Left ventricle myocardium inferior (tissue), 1 donor: ENCODE measurements at regions not wholly inside any gene's neighbourhood (a gene's known extent, or its start where the extent isn't known, plus 50 kb on each side); places are given as distances from the start of the nearest gene placed in this dataset.
A peak's percentile ranks its signal among the peaks of the same experiment; 100 is the strongest.

Experiments used
- DNase-seq: peaks from one replicate; pipeline ENCODE4 v3.0.0-alpha.2; 2020
- H3K27ac ChIP-seq: fragments of 200-600 bp; replicated peaks from 2 replicates; pipeline ENCODE4 v1.8.0; 2021
- H3K27me3 ChIP-seq: fragments of 200-600 bp; 2 replicates; pipeline ENCODE4 v1.8.0; 2021; ENCODE audit warnings: low read depth
- H3K36me3 ChIP-seq: fragments of 200-600 bp; 2 replicates; pipeline ENCODE4 v1.8.0; 2021
- H3K4me1 ChIP-seq: fragments of 200-600 bp; 2 replicates; pipeline ENCODE4 v1.8.0; 2021
- H3K4me3 ChIP-seq: fragments of 200-600 bp; 2 replicates; pipeline ENCODE4 v1.8.0; 2021; ENCODE audit warnings: mild to moderate bottlenecking, moderate library complexity
- H3K9me3 ChIP-seq: fragments of 200-600 bp; replicated peaks from 2 replicates; pipeline ENCODE4 v1.8.0; 2021
- intact Hi-C: fragments of 100-400 bp; cut with micrococcal nuclease; formaldehyde crosslinking; loops from one replicate; pipeline ENCODE4 v1.11.0; 2022
- TF ChIP-seq, protein P1 (sequence below): fragments of 200-600 bp; IDR thresholded peaks from 2 replicates; pipeline ENCODE4 v1.8.0; 2021; ENCODE audit warnings: antibody characterized with exemption, mild to moderate bottlenecking, borderline replicate concordance
- donor health status: DM: no; HTN: yes; CAD: no; lungs with severe emphysema.

DNA sequence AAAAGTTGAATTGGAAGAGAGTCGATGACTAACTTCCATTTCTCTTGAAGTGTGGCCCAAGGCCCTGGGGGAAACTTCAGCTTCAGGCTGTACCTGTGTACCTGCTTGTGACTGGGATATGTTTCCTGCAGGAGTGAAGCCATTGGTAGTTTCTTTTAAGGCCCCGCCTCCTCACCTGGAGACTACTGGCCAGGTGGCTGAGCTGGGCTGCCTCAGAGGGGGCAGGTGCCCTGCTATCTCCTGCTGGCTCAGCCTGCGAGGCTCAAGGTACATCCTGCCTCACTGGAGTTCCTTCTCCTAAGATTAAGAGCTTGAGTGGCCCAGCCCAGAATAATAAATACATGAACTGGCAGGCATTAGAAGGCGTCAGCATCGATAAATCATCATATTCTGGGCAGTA lies 121.6 kb upstream of the ROPN1 start:
- H3K27me3 ChIP-seq = no peaks in the 10 kb centered on the region
- no peaks in the 10 kb centered on the region for H3K9me3 ChIP-seq
- no peaks in the 10 kb centered on the region for H3K36me3 ChIP-seq
- DNase-seq = no peak
- peaks cover 59% of the 10 kb centered on the region for H3K4me1 ChIP-seq
- H3K4me3 ChIP-seq = no peak overlapping the region
- TF ChIP-seq, protein P1, sequence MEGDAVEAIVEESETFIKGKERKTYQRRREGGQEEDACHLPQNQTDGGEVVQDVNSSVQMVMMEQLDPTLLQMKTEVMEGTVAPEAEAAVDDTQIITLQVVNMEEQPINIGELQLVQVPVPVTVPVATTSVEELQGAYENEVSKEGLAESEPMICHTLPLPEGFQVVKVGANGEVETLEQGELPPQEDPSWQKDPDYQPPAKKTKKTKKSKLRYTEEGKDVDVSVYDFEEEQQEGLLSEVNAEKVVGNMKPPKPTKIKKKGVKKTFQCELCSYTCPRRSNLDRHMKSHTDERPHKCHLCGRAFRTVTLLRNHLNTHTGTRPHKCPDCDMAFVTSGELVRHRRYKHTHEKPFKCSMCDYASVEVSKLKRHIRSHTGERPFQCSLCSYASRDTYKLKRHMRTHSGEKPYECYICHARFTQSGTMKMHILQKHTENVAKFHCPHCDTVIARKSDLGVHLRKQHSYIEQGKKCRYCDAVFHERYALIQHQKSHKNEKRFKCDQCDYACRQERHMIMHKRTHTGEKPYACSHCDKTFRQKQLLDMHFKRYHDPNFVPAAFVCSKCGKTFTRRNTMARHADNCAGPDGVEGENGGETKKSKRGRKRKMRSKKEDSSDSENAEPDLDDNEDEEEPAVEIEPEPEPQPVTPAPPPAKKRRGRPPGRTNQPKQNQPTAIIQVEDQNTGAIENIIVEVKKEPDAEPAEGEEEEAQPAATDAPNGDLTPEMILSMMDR = no peak
- intact Hi-C loops = no loop called here
- no peak overlapping the region for H3K27ac ChIP-seq

GRCh38 chr3:124115279-124115678 lies 123.4 kb upstream of the ROPN1 start:
- Histone ChIP-seq H3K27me3 (no peaks in the 10 kb centered on the region), H3K4me1 (peaks cover 73% of the 10 kb centered on the region), H3K4me3 (peak overlapping the region; percentile 35), H3K9me3 (no peaks in the 10 kb centered on the region), H3K27ac (peak overlapping the region; percentile 69), H3K36me3 (no peaks in the 10 kb centered on the region)
- TF ChIP-seq, protein P1 = no peak
- DNase-seq = no peak
- intact Hi-C loops = no loop called here

GRCh38 chr3:124115956-124116355 lies 124.0 kb upstream of the ROPN1 start:
- H3K27ac ChIP-seq = peak overlapping the region; percentile 69
- H3K27me3 ChIP-seq = no peaks in the 10 kb centered on the region
- peak overlapping the region; percentile 35 for H3K4me3 ChIP-seq
- no peaks in the 10 kb centered on the region for H3K9me3 ChIP-seq
- DNase-seq = no peak
- TF ChIP-seq, protein P1 = peak; percentile 20
- no peaks in the 10 kb centered on the region for H3K36me3 ChIP-seq
- intact Hi-C loops = no loop called here
- peaks cover 73% of the 10 kb centered on the region for H3K4me1 ChIP-seq

- Histone ChIP-seq H3K4me3 (no peak overlapping the region), H3K36me3 (no peaks in the 10 kb centered on the region), H3K9me3 (no peaks in the 10 kb centered on the region), H3K27me3 (no peaks in the 10 kb centered on the region), H3K4me1 (peaks cover 81% of the 10 kb centered on the region), H3K27ac (no peak overlapping the region)
- no peak for DNase-seq
- intact Hi-C loops = no loop called here
- TF ChIP-seq, protein P1 = no peak
Observed at GRCh38 chr3:124116906-124117305, 125.0 kb upstream of the ROPN1 start.

- DNase-seq = peak; percentile 21
- intact Hi-C loops = no loop called here
- Histone ChIP-seq H3K4me3 (no peak overlapping the region), H3K9me3 (no peaks in the 10 kb centered on the region), H3K27ac (no peak overlapping the region), H3K36me3 (no peaks in the 10 kb centered on the region), H3K27me3 (no peaks in the 10 kb centered on the region), H3K4me1 (peaks cover 84% of the 10 kb centered on the region)
- TF ChIP-seq, protein P1 = no peak
Observed at GRCh38 chr3:124117486-124117885, 125.6 kb upstream of the ROPN1 start.

DNA sequence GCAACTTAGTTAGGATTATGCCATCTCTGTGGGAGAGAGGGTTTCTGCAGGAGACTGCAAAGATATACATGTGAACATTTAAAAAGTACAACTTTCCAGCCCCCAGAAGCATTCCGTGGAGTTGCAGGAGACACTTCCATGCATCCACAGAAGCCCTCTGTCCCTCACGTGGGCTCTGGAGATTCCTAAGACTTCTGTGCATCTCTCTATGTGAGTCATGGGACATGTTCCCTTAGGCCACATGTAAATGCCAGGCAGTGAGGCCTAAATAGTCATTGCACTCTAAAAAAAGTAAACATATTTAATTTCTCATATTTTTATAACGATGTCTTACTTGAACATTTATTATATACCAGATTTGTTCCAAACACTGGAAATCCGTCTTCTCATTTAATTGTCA lies 126.5 kb upstream of the ROPN1 start:
- DNase-seq = no peak
- Histone ChIP-seq H3K9me3 (no peaks in the 10 kb centered on the region), H3K27ac (no peak overlapping the region), H3K4me1 (peaks cover 76% of the 10 kb centered on the region), H3K27me3 (no peaks in the 10 kb centered on the region), H3K36me3 (no peaks in the 10 kb centered on the region), H3K4me3 (no peak overlapping the region)
- intact Hi-C loops = no loop called here
- TF ChIP-seq, protein P1 = no peak
